IPS-NIHi11 (cell line): ENCODE measurements at regions not wholly inside any gene's neighbourhood (a gene's known extent, or its start where the extent isn't known, plus 50 kb on each side); places are given as distances from the start of the nearest gene placed in this dataset.
"Not testable (repeated sequence)": the region's sequence is repeated elsewhere in the genome, so short reads cannot be mapped to it uniquely, and the experiment has no call there.

Experiments used
- DNase-seq: peaks from one replicate; pipeline ENCODE4 v3.0.0; 2012; ENCODE audit warnings: mixed read lengths, low spot score

- no peak for DNase-seq
These were observed 302.1 kb downstream of the FZD1 start for GRCh38 chr7:91566402-91566732.

GRCh38 chr7:91567081-91568012 is 303.1 kb downstream of the FZD1 start:
- DNase-seq: no peak

- DNase-seq: no peak
These were observed 303.9 kb downstream of the FZD1 start for GRCh38 chr7:91568138-91568537.

- no peak for DNase-seq
These were observed 305.7 kb downstream of the FZD1 start for GRCh38 chr7:91569728-91570457.

GRCh38 chr7:91570560-91570959 is 306.3 kb downstream of the FZD1 start:
- no peak for DNase-seq

- no peak for DNase-seq
These were observed 307.4 kb downstream of the FZD1 start for GRCh38 chr7:91571601-91572000.

- no peak for DNase-seq
These were observed 307.1 kb downstream of the MTERF1 start for GRCh38 chr7:91573405-91573804.

- not testable (repeated sequence) for DNase-seq
These were observed 304.0 kb downstream of the MTERF1 start for GRCh38 chr7:91576459-91576858.

- no peak for DNase-seq
These were observed 300.7 kb downstream of the MTERF1 start for GRCh38 chr7:91579837-91580236.

GRCh38 chr7:91582799-91583477 is 297.6 kb downstream of the MTERF1 start:
- DNase-seq: peak; percentile 30

- no peak for DNase-seq
These were observed 284.2 kb downstream of the MTERF1 start for GRCh38 chr7:91596287-91596686.

- DNase-seq: no peak
These were observed 281.7 kb downstream of the MTERF1 start for GRCh38 chr7:91598791-91599190.

GRCh38 chr7:91600112-91600511 is 280.4 kb downstream of the MTERF1 start:
- DNase-seq: no peak

GRCh38 chr7:91603707-91604106 is 276.8 kb downstream of the MTERF1 start:
- no peak for DNase-seq

GRCh38 chr7:91608606-91609005 is 271.9 kb downstream of the MTERF1 start:
- no peak for DNase-seq

- DNase-seq: no peak
These were observed 271.0 kb downstream of the MTERF1 start for GRCh38 chr7:91609525-91609924.

- no peak for DNase-seq
These were observed 266.1 kb downstream of the MTERF1 start for GRCh38 chr7:91614431-91614830.

GRCh38 chr7:91618776-91619765 is 261.4 kb downstream of the MTERF1 start:
- no peak for DNase-seq

- DNase-seq: no peak
These were observed 259.7 kb downstream of the MTERF1 start for GRCh38 chr7:91620827-91621226.

GRCh38 chr7:91627324-91627723 is 253.2 kb downstream of the MTERF1 start:
- not testable (repeated sequence) for DNase-seq

- no peak for DNase-seq
These were observed 251.8 kb downstream of the MTERF1 start for GRCh38 chr7:91628742-91629141.
